SK-N-MC (cell line): ENCODE measurements at regions not wholly inside any gene's neighbourhood (a gene's known extent, or its start where the extent isn't known, plus 50 kb on each side); places are given as distances from the start of the nearest gene placed in this dataset.

Experiments
- EZH2 ChIP-seq: fragments of 200-600 bp; sonication (generic); IDR thresholded peaks from one replicate; pipeline ENCODE4 v1.6.1; 2017; ENCODE audit warnings: antibody characterized with exemption
- FOXP2 ChIP-seq: optimal IDR thresholded peaks from 2 replicates; pipeline ENCODE3; 2011; ENCODE audit warnings: mild to moderate bottlenecking, moderate library complexity; ENCODE audit not compliant: insufficient read depth; ENCODE audit errors: extremely low read length, control extremely low read depth
- POLR2AphosphoS5 ChIP-seq: IDR thresholded peaks from 2 replicates; pipeline ENCODE4 v1.6.1; 2012; ENCODE audit warnings: mild to moderate bottlenecking, low read depth, low read length, borderline replicate concordance

GRCh38 chr2:16002575-16002974, 62.2 kb downstream of the MYCN start:
- no peak for TF ChIP-seq POLR2AphosphoS5
- TF ChIP-seq FOXP2: no peak
- TF ChIP-seq EZH2: no peak
